ENCODE measurements at regions not wholly inside any gene's neighbourhood (a gene's known extent, or its start where the extent isn't known, plus 50 kb on each side); places are given as distances from the start of the nearest gene placed in this dataset.

DNA sequence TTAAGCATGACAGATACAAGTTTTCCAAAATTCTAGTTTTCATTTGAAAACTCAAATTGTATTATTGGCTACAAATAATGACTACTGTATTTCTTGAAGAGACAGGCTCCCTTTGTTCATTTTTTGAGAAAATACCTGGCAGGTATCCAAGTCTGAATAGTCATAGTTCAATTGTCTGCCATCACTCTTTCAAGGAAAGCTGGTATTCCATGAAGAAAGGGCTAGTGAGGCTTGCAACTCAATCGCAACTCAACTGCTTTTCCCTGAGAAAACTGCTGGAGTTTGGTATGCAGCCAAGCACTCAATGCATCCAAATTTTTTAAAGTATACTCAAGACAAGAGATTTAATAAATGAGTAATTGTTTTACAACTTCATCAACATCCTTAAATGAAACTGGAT lies 61.4 kb upstream of the TRIO start:
- 50% methylated on average over 1 of the region's 1 CpG for WGBS
- H3K4me1 ChIP-seq: no peaks in the 10 kb centered on the region
- H3K27me3 ChIP-seq: no peaks in the 10 kb centered on the region
- H3K36me3 ChIP-seq: no peaks in the 10 kb centered on the region
- no peak overlapping the region for H3K27ac ChIP-seq
- H3K4me3 ChIP-seq: no peak overlapping the region
- no peaks in the 10 kb centered on the region for H3K9me3 ChIP-seq
- no peak for DNase-seq (ENCODE audit: low spot score in 2 of 2)
- no peak for TF ChIP-seq EP300 (IDR thresholded peaks at IDR 0.05)
- TF ChIP-seq POLR2A (IDR thresholded peaks at IDR 0.05): no peak

DNA sequence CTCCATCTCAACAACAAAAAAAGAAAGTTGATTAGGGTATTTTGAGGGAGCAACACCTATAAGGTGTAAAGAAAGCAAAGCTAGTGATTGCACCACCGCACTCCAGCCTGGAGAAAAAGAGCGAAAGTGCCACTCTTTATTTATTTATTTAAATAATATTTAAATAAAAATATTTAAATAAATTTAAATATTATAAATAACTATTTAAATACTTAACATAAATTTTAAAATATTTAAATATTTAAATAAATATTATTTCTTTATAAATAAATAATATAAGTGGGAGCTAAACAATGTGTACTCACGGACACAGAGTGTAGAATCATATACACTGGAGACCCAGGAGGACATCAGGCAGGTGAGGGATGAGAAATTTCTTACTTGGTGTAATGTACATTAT lies 64.4 kb upstream of the TRIO start:
- 95% methylated on average over 3 of the region's 3 CpGs for whole genome bisulfite sequencing
- TF ChIP-seq, protein P1, sequence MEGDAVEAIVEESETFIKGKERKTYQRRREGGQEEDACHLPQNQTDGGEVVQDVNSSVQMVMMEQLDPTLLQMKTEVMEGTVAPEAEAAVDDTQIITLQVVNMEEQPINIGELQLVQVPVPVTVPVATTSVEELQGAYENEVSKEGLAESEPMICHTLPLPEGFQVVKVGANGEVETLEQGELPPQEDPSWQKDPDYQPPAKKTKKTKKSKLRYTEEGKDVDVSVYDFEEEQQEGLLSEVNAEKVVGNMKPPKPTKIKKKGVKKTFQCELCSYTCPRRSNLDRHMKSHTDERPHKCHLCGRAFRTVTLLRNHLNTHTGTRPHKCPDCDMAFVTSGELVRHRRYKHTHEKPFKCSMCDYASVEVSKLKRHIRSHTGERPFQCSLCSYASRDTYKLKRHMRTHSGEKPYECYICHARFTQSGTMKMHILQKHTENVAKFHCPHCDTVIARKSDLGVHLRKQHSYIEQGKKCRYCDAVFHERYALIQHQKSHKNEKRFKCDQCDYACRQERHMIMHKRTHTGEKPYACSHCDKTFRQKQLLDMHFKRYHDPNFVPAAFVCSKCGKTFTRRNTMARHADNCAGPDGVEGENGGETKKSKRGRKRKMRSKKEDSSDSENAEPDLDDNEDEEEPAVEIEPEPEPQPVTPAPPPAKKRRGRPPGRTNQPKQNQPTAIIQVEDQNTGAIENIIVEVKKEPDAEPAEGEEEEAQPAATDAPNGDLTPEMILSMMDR (IDR thresholded peaks at IDR 0.05): no peak
- TF ChIP-seq EP300 (IDR thresholded peaks at IDR 0.05) (no peak), POLR2AphosphoS5 (IDR thresholded peaks at IDR 0.05) (no peak), POLR2A (IDR thresholded peaks at IDR 0.05) (no peak)

DNA sequence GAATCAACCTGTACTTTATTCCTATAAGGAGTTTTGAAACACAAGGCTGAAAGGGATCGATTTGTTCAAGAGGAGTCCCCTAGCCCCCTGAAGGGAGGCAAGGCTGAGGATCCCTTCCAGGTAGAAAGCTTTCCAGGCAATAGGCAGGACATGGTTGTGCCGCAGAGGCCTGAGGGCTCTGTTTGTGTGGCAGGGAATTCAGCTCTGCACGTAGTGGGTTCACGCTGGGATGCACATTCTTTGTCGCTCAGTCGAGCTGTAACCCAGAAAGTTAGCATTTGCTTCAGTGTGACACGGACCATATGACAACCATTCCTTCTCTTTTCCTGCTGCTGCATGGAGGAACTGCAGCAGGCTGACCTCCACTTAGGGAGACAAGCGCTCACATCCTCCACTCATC lies 65.6 kb upstream of the TRIO start:
- DNase-seq (ENCODE audit: low spot score in 2 of 2): no peak

More for the DNA sequence above, 64.4 kb upstream of the TRIO start:
- Histone ChIP-seq H3K36me3 (no peaks in the 10 kb centered on the region), H3K4me1 (no peaks in the 10 kb centered on the region), H3K9me3 (no peaks in the 10 kb centered on the region), H3K27me3 (no peaks in the 10 kb centered on the region), H3K27ac (no peak overlapping the region), H3K4me3 (no peak overlapping the region)
- no peak for DNase-seq (ENCODE audit: low spot score in 2 of 2)

DNA sequence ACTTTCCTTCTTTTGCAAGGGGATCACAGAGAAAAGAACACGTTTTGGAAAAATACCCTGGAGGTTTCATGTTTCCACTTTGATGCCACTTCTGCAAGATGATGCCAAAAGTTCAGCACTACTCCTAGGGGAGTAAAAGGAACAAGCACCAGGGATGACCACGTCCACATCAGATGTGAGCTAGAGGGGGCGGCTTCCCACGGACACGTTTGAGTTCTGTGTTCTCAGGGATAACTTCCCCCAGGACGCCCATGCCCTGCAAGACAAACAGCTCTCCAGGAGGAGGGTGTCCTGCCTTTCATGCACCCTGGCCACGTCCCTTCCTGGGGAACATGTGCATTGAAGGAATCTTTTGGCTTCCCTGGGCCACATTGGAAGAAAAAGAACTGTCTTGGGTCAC lies 66.6 kb upstream of the TRIO start:
- H3K27ac ChIP-seq: no peak overlapping the region

More for the DNA sequence above, 65.6 kb upstream of the TRIO start:
- TF ChIP-seq EP300 (IDR thresholded peaks at IDR 0.05): no peak
- TF ChIP-seq, protein P1 (IDR thresholded peaks at IDR 0.05): no peak
- no peak for TF ChIP-seq POLR2A (IDR thresholded peaks at IDR 0.05)
- no peak for TF ChIP-seq POLR2AphosphoS5 (IDR thresholded peaks at IDR 0.05)
- Histone ChIP-seq H3K27ac (no peak overlapping the region), H3K9me3 (no peaks in the 10 kb centered on the region), H3K4me1 (no peaks in the 10 kb centered on the region), H3K27me3 (no peaks in the 10 kb centered on the region), H3K36me3 (no peaks in the 10 kb centered on the region), H3K4me3 (no peak overlapping the region)
- 92% methylated on average over 8 of the region's 8 CpGs for WGBS

DNA sequence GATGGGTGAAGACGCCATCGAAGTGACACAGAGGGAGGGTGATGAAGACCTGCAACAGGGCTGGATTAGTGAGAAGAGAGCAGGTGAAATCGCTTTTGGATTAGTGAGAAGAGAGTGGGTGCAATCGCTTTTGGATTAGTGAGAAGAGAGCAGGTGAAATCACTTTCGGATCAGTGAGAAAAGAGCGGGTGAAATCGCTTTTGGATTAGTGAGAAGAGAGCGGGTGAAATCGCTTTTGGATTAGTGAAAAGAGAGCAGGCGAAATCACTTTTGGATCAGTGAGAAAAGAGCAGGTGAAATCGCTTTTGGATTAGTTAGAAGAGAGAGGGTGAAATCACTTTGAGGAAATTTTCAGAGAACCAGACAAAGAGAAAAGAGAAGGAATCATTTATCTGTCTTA lies 67.2 kb upstream of the TRIO start:
- 92% methylated on average over 11 of the region's 11 CpGs for WGBS
- no peak for DNase-seq (ENCODE audit: low spot score in 2 of 2)
- no peaks in the 10 kb centered on the region for H3K9me3 ChIP-seq
- no peaks in the 10 kb centered on the region for H3K4me1 ChIP-seq
- TF ChIP-seq, protein P1 (IDR thresholded peaks at IDR 0.05): no peak
- TF ChIP-seq POLR2AphosphoS5 (IDR thresholded peaks at IDR 0.05) (no peak), POLR2A (IDR thresholded peaks at IDR 0.05) (no peak), EP300 (IDR thresholded peaks at IDR 0.05) (no peak)
- no peak overlapping the region for H3K27ac ChIP-seq
- no peak overlapping the region for H3K4me3 ChIP-seq
- H3K36me3 ChIP-seq: no peaks in the 10 kb centered on the region
- H3K27me3 ChIP-seq: no peaks in the 10 kb centered on the region

More for the DNA sequence above, 66.6 kb upstream of the TRIO start:
- Histone ChIP-seq H3K27me3 (no peaks in the 10 kb centered on the region), H3K4me3 (no peak overlapping the region), H3K9me3 (no peaks in the 10 kb centered on the region), H3K4me1 (no peaks in the 10 kb centered on the region), H3K36me3 (no peaks in the 10 kb centered on the region)
- no peak for DNase-seq (ENCODE audit: low spot score in 2 of 2)
- TF ChIP-seq POLR2AphosphoS5 (IDR thresholded peaks at IDR 0.05): no peak
- TF ChIP-seq, protein P1 (IDR thresholded peaks at IDR 0.05): no peak
- no peak for TF ChIP-seq POLR2A (IDR thresholded peaks at IDR 0.05)
- TF ChIP-seq EP300 (IDR thresholded peaks at IDR 0.05): no peak
- 65% methylated on average over 7 of the region's 7 CpGs for WGBS

DNA sequence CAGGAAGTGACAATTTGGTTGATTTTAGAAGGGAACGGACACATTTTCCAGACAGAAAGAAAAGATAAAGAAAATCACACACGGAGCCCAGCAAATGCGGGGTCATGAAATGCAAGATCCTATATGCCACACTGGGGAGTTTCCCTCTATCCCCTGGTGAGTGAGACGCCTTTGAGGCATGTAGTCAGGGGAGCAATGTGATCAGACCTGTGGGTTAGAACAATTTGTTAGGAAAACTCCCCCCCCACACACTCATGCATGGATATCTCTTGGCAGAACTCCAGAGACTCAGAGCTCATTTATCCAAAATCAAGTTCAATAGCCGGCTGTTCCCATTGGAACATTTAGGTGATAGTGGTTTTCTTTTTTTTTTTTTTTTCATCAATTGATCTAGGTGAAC lies 71.7 kb upstream of the TRIO start:
- no peaks in the 10 kb centered on the region for H3K9me3 ChIP-seq
- H3K4me1 ChIP-seq: no peaks in the 10 kb centered on the region
- DNase-seq (ENCODE audit: low spot score in 2 of 2): no peak
- H3K27me3 ChIP-seq: no peaks in the 10 kb centered on the region
- no peaks in the 10 kb centered on the region for H3K36me3 ChIP-seq
- no peak overlapping the region for H3K4me3 ChIP-seq
- H3K27ac ChIP-seq: no peak overlapping the region
- TF ChIP-seq, protein P1 (IDR thresholded peaks at IDR 0.05): no peak
- TF ChIP-seq EP300 (IDR thresholded peaks at IDR 0.05) (no peak), POLR2A (IDR thresholded peaks at IDR 0.05) (no peak), POLR2AphosphoS5 (IDR thresholded peaks at IDR 0.05) (no peak)
- 83% methylated on average over 5 of the region's 5 CpGs for WGBS
